Hepatocyte (in vitro differentiated cells): ENCODE measurements at regions not wholly inside any gene's neighbourhood (a gene's known extent, or its start where the extent isn't known, plus 50 kb on each side); places are given as distances from the start of the nearest gene placed in this dataset.

Experiments
- DNase-seq: peaks from one replicate; pipeline ENCODE4 v3.0.0-alpha.2; 2016; ENCODE audit warnings: low spot score
- H2AFZ ChIP-seq: fragments of 200-600 bp; sonication (generic); 2 replicates; pipeline ENCODE4 v1.6.0; 2016; ENCODE audit warnings: antibody characterized with exemption, mild to moderate bottlenecking
- H3K27ac ChIP-seq: fragments of 200-600 bp; sonication (generic); 2 replicates; pipeline ENCODE4 v1.5.1; 2016; ENCODE audit warnings: mild to moderate bottlenecking
- H3K27me3 ChIP-seq: fragments of 200-600 bp; sonication (generic); 2 replicates; pipeline ENCODE4 v1.6.1; 2016
- H3K36me3 ChIP-seq: fragments of 200-600 bp; sonication (generic); replicated peaks from 2 replicates; pipeline ENCODE4 v1.5.1; 2016; ENCODE audit warnings: low read depth; ENCODE audit not compliant: insufficient read depth
- H3K4me1 ChIP-seq: fragments of 200-600 bp; sonication (generic); 2 replicates; pipeline ENCODE4 v1.5.1; 2016; ENCODE audit warnings: mild to moderate bottlenecking, moderate library complexity; ENCODE audit not compliant: insufficient read depth
- H3K4me2 ChIP-seq: fragments of 200-600 bp; sonication (generic); 2 replicates; pipeline ENCODE4 v1.6.0; 2016
- H3K4me3 ChIP-seq: fragments of 200-600 bp; sonication (generic); 2 replicates; pipeline ENCODE4 v1.5.1; 2016; ENCODE audit warnings: mild to moderate bottlenecking
- H3K79me2 ChIP-seq: fragments of 200-600 bp; sonication (generic); 2 replicates; pipeline ENCODE4 v1.6.0; 2017; ENCODE audit warnings: mild to moderate bottlenecking
- H3K9me2 ChIP-seq: fragments of 200-600 bp; sonication (generic); replicated peaks from 2 replicates; pipeline ENCODE4 v1.6.0; 2017; ENCODE audit warnings: mild to moderate bottlenecking; ENCODE audit not compliant: insufficient read depth
- H3K9me3 ChIP-seq: fragments of 200-600 bp; sonication (generic); 2 replicates; pipeline ENCODE4 v1.5.1; 2016; ENCODE audit warnings: low read depth, mild to moderate bottlenecking
- H4K20me1 ChIP-seq: fragments of 200-600 bp; sonication (generic); 2 replicates; pipeline ENCODE4 v1.6.0; 2016; ENCODE audit warnings: mild to moderate bottlenecking; ENCODE audit not compliant: insufficient read depth, poor library complexity, severe bottlenecking
- CTCF ChIP-seq: fragments of 200-600 bp; sonication (generic); IDR thresholded peaks from 2 replicates; pipeline ENCODE4 v1.5.1; 2016; ENCODE audit warnings: antibody characterized with exemption, mild to moderate bottlenecking; ENCODE audit not compliant: poor library complexity
- EZH2 ChIP-seq: fragments of 200-600 bp; sonication (generic); IDR thresholded peaks from 2 replicates; pipeline ENCODE4 v1.6.1; 2016; ENCODE audit warnings: antibody characterized with exemption, mild to moderate bottlenecking, borderline replicate concordance
- EZH2phosphoT487 ChIP-seq: fragments of 200-600 bp; sonication (generic); IDR thresholded peaks from one replicate; pipeline ENCODE4 v1.6.1; 2018; ENCODE audit warnings: antibody characterized with exemption, mild to moderate bottlenecking, low read depth, moderate library complexity; ENCODE audit not compliant: unreplicated experiment, severe bottlenecking
- WGBS: methylation state at CpG from one replicate; pipeline ENCODE4 v1.1.6; 2016; ENCODE audit warnings: low lambda C conversion rate; ENCODE audit errors: missing lambda C conversion rate; 5-methylcytosine and 5-hydroxymethylcytosine counted together

- TF ChIP-seq CTCF, result no peak
- TF ChIP-seq EZH2, result no peak
- no peak for TF ChIP-seq EZH2phosphoT487
- Histone ChIP-seq H3K27ac (no peak overlapping the region), H4K20me1 (no peaks in the 10 kb centered on the region), H3K79me2 (no peaks in the 10 kb centered on the region), H3K27me3 (no peaks in the 10 kb centered on the region), H3K36me3 (no peaks in the 10 kb centered on the region), H3K4me3 (no peak overlapping the region), H2AFZ (no peak overlapping the region), H3K4me2 (no peak overlapping the region), H3K9me3 (no peaks in the 10 kb centered on the region), H3K9me2 (no peaks in the 10 kb centered on the region), H3K4me1 (no peaks in the 10 kb centered on the region)
- 24% methylated on average over 6 of the region's 6 CpGs for WGBS
- no peak for DNase-seq
These were observed 317.9 kb upstream of the IRX1 start for GRCh38 chr5:3277590-3278196.

- no peak for DNase-seq
- Histone ChIP-seq H3K9me2 (no peaks in the 10 kb centered on the region), H3K4me3 (no peak overlapping the region), H3K36me3 (no peaks in the 10 kb centered on the region), H3K79me2 (no peaks in the 10 kb centered on the region), H4K20me1 (no peaks in the 10 kb centered on the region), H3K4me2 (no peak overlapping the region), H3K27ac (no peak overlapping the region), H3K9me3 (no peaks in the 10 kb centered on the region), H3K27me3 (no peaks in the 10 kb centered on the region), H2AFZ (no peak overlapping the region), H3K4me1 (no peaks in the 10 kb centered on the region)
- 75% methylated on average over 6 of the region's 7 CpGs for WGBS
- no peak for TF ChIP-seq CTCF
These were observed 318.7 kb upstream of the IRX1 start for GRCh38 chr5:3276896-3277295.

GRCh38 chr5:3269395-3270169 lies 326.1 kb upstream of the IRX1 start:
- no peak overlapping the region for H3K4me3 ChIP-seq
- no peak for TF ChIP-seq CTCF
- no peak for TF ChIP-seq EZH2
- TF ChIP-seq EZH2phosphoT487, result no peak
- H2AFZ ChIP-seq, result no peak overlapping the region
- H3K9me3 ChIP-seq, result no peaks in the 10 kb centered on the region
- H3K79me2 ChIP-seq, result no peaks in the 10 kb centered on the region
- H3K27me3 ChIP-seq, result no peaks in the 10 kb centered on the region
- WGBS, result 80% methylated on average over 28 of the region's 28 CpGs
- no peak for DNase-seq
- H3K4me1 ChIP-seq, result no peaks in the 10 kb centered on the region
- H3K36me3 ChIP-seq, result no peaks in the 10 kb centered on the region
- H3K4me2 ChIP-seq, result no peak overlapping the region
- H3K27ac ChIP-seq, result no peak overlapping the region
- no peaks in the 10 kb centered on the region for H3K9me2 ChIP-seq
- no peaks in the 10 kb centered on the region for H4K20me1 ChIP-seq
